ENCODE measurements at regions not wholly inside any gene's neighbourhood (a gene's known extent, or its start where the extent isn't known, plus 50 kb on each side); places are given as distances from the start of the nearest gene placed in this dataset.

- Histone ChIP-seq H3K4me1 (replicated peaks) (no peaks in the 10 kb centered on the region), H3K4me3 (no peak overlapping the region), H3K27me3 (replicated peaks; ENCODE audit: insufficient read depth) (peaks cover 3% of the 10 kb centered on the region), H3K36me3 (no peaks in the 10 kb centered on the region), H3K27ac (no peak overlapping the region), H3K9me3 (no peaks in the 10 kb centered on the region)
- no peak for TF ChIP-seq POLR2AphosphoS5 (IDR thresholded peaks at IDR 0.05)
- TF ChIP-seq CTCF (IDR thresholded peaks at IDR 0.05), result no peak
- TF ChIP-seq POLR2A (IDR thresholded peaks at IDR 0.05), result no peak
- no peak for DNase-seq (ENCODE audit: low spot score)
- WGBS, result 41% methylated on average over 11 of the region's 13 CpGs
- intact Hi-C loops (cut with DNase I), result no loop called here
Measured at GRCh38 chr17:79671085-79671694, 59.6 kb upstream of the ENPP7 start.

GRCh38 chr17:79670537-79671084 lies 59.8 kb upstream of the RBFOX3 start:
- 41% methylated on average over 15 of the region's 15 CpGs for WGBS
- H3K4me3 ChIP-seq, result no peak overlapping the region
- no peak for TF ChIP-seq POLR2A (IDR thresholded peaks at IDR 0.05)
- TF ChIP-seq POLR2AphosphoS5 (IDR thresholded peaks at IDR 0.05), result no peak
- TF ChIP-seq CTCF (IDR thresholded peaks at IDR 0.05), result no peak
- no peak for DNase-seq (ENCODE audit: low spot score)
- peaks cover 3% of the 10 kb centered on the region for H3K27me3 ChIP-seq (replicated peaks; ENCODE audit: insufficient read depth)
- H3K27ac ChIP-seq, result no peak overlapping the region
- no peaks in the 10 kb centered on the region for H3K9me3 ChIP-seq
- no peaks in the 10 kb centered on the region for H3K4me1 ChIP-seq (replicated peaks)
- intact Hi-C loops (cut with DNase I), result no loop called here
- H3K36me3 ChIP-seq, result no peaks in the 10 kb centered on the region

- H3K27ac ChIP-seq, result no peak overlapping the region
- no peaks in the 10 kb centered on the region for H3K9me3 ChIP-seq
- H3K27me3 ChIP-seq (replicated peaks; ENCODE audit: insufficient read depth), result peaks cover 3% of the 10 kb centered on the region
- TF ChIP-seq POLR2A (IDR thresholded peaks at IDR 0.05) (no peak), POLR2AphosphoS5 (IDR thresholded peaks at IDR 0.05) (no peak), CTCF (IDR thresholded peaks at IDR 0.05) (no peak)
- H3K4me3 ChIP-seq, result no peak overlapping the region
- no peaks in the 10 kb centered on the region for H3K36me3 ChIP-seq
- WGBS, result 47% methylated on average over 4 of the region's 4 CpGs
- intact Hi-C loops (cut with DNase I), result no loop called here
- no peaks in the 10 kb centered on the region for H3K4me1 ChIP-seq (replicated peaks)
- no peak for DNase-seq (ENCODE audit: low spot score)
Measured at GRCh38 chr17:79669861-79670260, 59.0 kb upstream of the RBFOX3 start.

GRCh38 chr17:79668344-79669250 lies 57.7 kb upstream of the RBFOX3 start:
- Histone ChIP-seq H3K4me3 (no peak overlapping the region), H3K27ac (no peak overlapping the region), H3K27me3 (replicated peaks; ENCODE audit: insufficient read depth) (peaks cover 3% of the 10 kb centered on the region), H3K36me3 (no peaks in the 10 kb centered on the region), H3K9me3 (no peaks in the 10 kb centered on the region), H3K4me1 (replicated peaks) (no peaks in the 10 kb centered on the region)
- TF ChIP-seq CTCF (IDR thresholded peaks at IDR 0.05) (no peak), POLR2AphosphoS5 (IDR thresholded peaks at IDR 0.05) (no peak), POLR2A (IDR thresholded peaks at IDR 0.05) (no peak)
- whole genome bisulfite sequencing, result 68% methylated on average over 17 of the region's 17 CpGs
- no peak for DNase-seq (ENCODE audit: low spot score)
- intact Hi-C loops (cut with DNase I), result no loop called here
